ENCODE measurements at regions not wholly inside any gene's neighbourhood (a gene's known extent, or its start where the extent isn't known, plus 50 kb on each side); places are given as distances from the start of the nearest gene placed in this dataset.

DNA sequence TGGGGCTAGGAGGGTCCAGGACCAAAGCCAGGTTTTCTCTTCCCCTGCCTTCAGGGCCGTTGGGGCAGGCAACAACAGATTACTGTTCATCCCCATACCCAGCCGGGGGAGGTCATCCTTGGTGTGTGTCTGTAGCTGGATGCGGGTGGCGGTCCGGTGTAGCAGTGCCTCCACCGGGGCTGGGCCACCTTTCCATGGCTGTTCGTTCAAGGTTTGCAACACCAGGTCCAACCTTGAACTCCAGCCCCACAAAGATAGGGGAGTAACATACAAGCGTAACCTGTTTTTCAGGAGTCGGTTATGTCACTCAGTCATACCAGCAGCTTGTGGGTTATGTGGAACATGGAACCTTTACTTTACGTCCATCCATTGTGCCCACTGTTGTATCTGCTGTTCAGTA lies 58.5 kb upstream of the FAM120A start:
- no peaks in the 10 kb centered on the region for H3K36me3 Mint-ChIP-seq (ENCODE audit: insufficient read depth in 1 of 3, low read depth in 3 of 3)
- TF ChIP-seq, protein P1, sequence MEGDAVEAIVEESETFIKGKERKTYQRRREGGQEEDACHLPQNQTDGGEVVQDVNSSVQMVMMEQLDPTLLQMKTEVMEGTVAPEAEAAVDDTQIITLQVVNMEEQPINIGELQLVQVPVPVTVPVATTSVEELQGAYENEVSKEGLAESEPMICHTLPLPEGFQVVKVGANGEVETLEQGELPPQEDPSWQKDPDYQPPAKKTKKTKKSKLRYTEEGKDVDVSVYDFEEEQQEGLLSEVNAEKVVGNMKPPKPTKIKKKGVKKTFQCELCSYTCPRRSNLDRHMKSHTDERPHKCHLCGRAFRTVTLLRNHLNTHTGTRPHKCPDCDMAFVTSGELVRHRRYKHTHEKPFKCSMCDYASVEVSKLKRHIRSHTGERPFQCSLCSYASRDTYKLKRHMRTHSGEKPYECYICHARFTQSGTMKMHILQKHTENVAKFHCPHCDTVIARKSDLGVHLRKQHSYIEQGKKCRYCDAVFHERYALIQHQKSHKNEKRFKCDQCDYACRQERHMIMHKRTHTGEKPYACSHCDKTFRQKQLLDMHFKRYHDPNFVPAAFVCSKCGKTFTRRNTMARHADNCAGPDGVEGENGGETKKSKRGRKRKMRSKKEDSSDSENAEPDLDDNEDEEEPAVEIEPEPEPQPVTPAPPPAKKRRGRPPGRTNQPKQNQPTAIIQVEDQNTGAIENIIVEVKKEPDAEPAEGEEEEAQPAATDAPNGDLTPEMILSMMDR (conservative IDR thresholded peaks at IDR 0.05), result no peak
- WGBS (ENCODE audit: extremely low coverage, insufficient read length, low lambda C conversion rate), result no CpG with 5 or more reads among the region's 10 CpGs

More for the DNA sequence above, 58.5 kb upstream of the FAM120A start:
- no peak overlapping the region for H2AFZ ChIP-seq (ENCODE audit: low read length)
- no peak overlapping the region for H3K4me2 ChIP-seq (ENCODE audit: insufficient read depth, insufficient read length, low read length)
- H3K27ac ChIP-seq (ENCODE audit: insufficient read length, low read depth, low read length), result no peak overlapping the region
- H3K4me3 Mint-ChIP-seq, result no peak overlapping the region
- no peak overlapping the region for H3K27ac Mint-ChIP-seq
- H3K18ac ChIP-seq (ENCODE audit: insufficient read length, low read depth, low read length), result no peak overlapping the region
- no peaks in the 10 kb centered on the region for H3K4me1 ChIP-seq (ENCODE audit: insufficient read depth, low read length)
- H3K27me3 Mint-ChIP-seq (ENCODE audit: low read depth), result peaks cover 5% of the 10 kb centered on the region; the same call in 1 of the 2 replicates
- no peak overlapping the region for H2BK120ac ChIP-seq (ENCODE audit: low read depth, low read length, poor library complexity, severe bottlenecking)
- H3K9me3 Mint-ChIP-seq, result no peaks in the 10 kb centered on the region
- H3K79me2 ChIP-seq (ENCODE audit: insufficient read depth, low read length), result no peaks in the 10 kb centered on the region
- H3K27me3 ChIP-seq (ENCODE audit: insufficient read depth, low read length), result no peaks in the 10 kb centered on the region
- H4K91ac ChIP-seq (ENCODE audit: insufficient read length, low read depth, low read length), result no peak overlapping the region
- peaks cover 0 to 9% of the 10 kb centered on the region in 2 experiments; a peak in 2 of 4 replicates for H3K4me1 Mint-ChIP-seq
- H2BK5ac ChIP-seq (ENCODE audit: insufficient read length, low read length), result no peak overlapping the region
- H3K79me1 ChIP-seq (ENCODE audit: insufficient read depth, low read depth, low read length, poor library complexity, severe bottlenecking), result no peaks in the 10 kb centered on the region
- H3K4ac ChIP-seq (ENCODE audit: low read depth, low read length), result no peak overlapping the region
- no peak overlapping the region for H3K14ac ChIP-seq (ENCODE audit: insufficient read depth, low read length)
- no peaks in the 10 kb centered on the region for H4K20me1 ChIP-seq (ENCODE audit: control insufficient read depth, insufficient read depth, insufficient read length)
- H2BK15ac ChIP-seq (ENCODE audit: low read depth, low read length), result no peak overlapping the region
- H3K23me2 ChIP-seq (ENCODE audit: insufficient read length, low read depth, low read length, poor library complexity, severe bottlenecking), result no peaks in the 10 kb centered on the region
- H4K5ac ChIP-seq (ENCODE audit: insufficient read length, low read depth, low read length), result no peak overlapping the region
- H2BK20ac ChIP-seq (ENCODE audit: low read depth, low read length, poor library complexity, severe bottlenecking), result no peak overlapping the region
- no peak overlapping the region for H2AK5ac ChIP-seq (ENCODE audit: insufficient read length, low read length)
- H3T11ph ChIP-seq (ENCODE audit: low read length), result no peak overlapping the region
- no peak overlapping the region for H3K9ac ChIP-seq (ENCODE audit: extremely low read depth, insufficient read length, low read length)
- no peak overlapping the region for H2BK12ac ChIP-seq (ENCODE audit: insufficient read length, low read depth, low read length)
- no peak overlapping the region for H3K23ac ChIP-seq (ENCODE audit: insufficient read length, low read depth, low read length)
- no peak overlapping the region for H3K56ac ChIP-seq (ENCODE audit: insufficient read length, low read depth, low read length)
- H4K8ac ChIP-seq (replicated peaks; ENCODE audit: insufficient read length, low read depth, low read length), result no peak overlapping the region
- H3K9me3 ChIP-seq (ENCODE audit: control insufficient read depth, low read depth, low read length), result no peaks in the 10 kb centered on the region
- DNase-seq, result no peak

Measured in H9 (cell line).